HG02798 (cell line): ENCODE measurements at regions not wholly inside any gene's neighbourhood (a gene's known extent, or its start where the extent isn't known, plus 50 kb on each side); places are given as distances from the start of the nearest gene placed in this dataset.

Experiments used
- ATAC-seq: cut with Tn5 transposase; IDR thresholded peaks from one replicate; pipeline ENCODE4 v1.9.1; 2021; ENCODE audit warnings: mild to moderate bottlenecking; ENCODE audit not compliant: unreplicated experiment, poor library complexity

DNA sequence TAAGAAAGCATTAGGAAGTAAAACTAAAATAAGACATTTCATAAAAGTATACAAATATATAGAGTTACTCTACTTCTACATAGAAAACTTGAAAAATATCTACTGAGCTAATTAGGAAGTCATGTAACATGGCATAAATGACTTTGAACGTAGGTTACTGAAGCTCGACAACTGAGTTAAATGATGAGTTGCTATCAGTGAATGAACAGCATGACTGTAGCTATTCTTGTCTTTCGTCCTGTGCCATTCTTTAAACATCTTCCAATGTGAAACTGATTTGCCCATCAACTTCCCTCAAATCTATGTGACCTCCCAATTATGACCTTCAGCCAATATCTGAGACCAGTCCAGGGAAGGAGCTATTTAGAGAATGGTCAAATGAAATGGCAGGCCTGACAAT is 113.5 kb upstream of the NEBL start:
- ATAC-seq: no peak

DNA sequence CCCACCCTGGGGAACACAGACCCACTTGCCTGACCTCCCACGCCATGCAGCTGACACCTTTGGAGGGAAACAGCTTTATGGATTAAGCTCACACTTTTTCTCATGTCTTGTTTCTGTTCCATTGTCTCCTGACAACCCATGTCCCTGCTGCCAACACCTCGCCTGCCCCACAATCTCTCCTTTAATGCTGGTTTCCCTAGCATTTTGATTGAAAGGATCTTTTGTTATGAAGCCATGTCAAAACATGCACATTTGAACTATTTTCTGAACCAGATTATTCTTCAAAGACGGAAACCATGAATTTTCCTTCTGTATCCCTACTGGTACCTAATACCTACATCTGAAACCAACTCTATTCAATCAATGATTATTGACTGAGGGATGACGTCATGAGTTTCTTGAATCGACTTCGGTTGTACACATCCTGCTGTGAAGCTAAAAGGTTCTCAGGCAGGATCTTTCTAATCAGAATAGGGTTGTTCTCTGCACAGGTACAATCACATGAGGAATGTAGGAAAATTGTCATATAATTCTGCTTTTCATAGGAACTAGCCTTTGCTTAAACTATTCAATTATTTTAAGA is 106.2 kb upstream of the NEBL start:
- ATAC-seq: no peak

DNA sequence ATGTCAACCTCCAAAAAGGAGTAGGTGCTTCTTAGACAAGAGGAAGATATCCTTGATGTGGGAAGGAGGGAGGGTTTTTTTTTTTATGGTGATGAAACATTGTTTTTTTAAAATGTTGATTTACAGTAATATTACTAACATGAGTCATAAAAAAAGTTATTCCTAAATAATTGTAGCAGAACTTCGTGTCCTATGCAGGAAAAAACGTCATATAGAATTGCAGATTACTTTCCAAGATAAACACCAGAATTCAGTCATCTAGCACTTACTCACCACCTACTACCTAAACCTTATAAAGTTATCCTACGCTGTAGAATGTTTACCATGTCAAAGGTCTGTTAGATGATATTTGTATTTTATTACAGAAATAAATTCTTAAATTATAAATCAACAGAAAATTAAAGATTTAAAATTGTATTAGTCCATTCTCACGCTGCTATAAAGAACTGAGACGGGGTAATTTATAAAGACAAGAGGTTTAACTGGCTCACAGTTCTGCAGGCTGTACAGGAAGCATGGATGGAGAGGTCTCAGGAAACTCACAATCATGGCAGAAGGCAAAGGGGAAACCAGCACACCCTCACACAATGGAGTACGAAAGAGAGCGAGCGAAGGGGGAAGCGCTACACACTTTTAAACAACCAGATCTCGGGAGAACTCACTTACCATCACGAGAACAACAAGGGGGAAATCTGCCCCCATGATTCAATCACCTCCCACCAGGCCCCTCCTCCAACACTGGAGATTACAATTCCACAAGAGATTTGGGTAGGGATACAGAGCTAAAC is 105.2 kb upstream of the NEBL start:
- no peak for ATAC-seq

DNA sequence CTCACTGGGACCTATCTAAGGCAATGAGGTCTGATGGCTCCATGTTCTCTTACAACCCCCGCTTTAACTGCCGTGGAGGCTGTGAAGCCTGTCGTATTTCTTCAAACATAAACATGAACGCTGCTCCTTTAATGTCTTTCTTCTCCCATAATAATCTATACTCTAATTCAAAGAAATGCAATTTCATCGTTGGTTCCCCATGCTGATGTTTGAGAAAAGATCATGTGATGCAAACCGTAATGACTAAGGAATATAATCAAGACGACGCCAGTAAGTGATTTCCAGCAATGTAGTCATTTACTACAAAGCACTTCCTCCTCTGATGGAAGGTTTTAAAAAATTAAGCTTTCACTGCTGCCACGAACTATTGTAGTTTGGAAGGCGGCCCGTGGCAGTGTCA is 102.6 kb upstream of the NEBL start:
- no peak for ATAC-seq

DNA sequence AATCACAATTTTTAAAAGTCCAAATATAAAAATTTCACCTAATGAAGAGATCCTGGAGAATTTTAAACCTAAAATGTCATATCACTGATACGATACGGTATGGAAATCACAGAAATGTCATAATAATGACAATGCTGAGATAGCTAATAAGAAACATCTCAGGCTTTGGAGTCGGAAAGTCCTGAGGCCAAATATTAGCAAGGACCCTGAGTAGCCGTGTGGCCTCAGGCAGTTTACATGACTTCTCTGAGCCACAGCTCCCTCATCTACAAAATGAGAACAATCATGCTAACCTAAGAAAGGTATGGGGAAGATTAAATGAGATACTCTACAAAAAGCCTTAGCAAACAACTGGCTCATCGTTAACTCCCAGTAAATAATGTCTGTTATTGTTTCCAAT is 100.9 kb upstream of the NEBL start:
- no peak for ATAC-seq

DNA sequence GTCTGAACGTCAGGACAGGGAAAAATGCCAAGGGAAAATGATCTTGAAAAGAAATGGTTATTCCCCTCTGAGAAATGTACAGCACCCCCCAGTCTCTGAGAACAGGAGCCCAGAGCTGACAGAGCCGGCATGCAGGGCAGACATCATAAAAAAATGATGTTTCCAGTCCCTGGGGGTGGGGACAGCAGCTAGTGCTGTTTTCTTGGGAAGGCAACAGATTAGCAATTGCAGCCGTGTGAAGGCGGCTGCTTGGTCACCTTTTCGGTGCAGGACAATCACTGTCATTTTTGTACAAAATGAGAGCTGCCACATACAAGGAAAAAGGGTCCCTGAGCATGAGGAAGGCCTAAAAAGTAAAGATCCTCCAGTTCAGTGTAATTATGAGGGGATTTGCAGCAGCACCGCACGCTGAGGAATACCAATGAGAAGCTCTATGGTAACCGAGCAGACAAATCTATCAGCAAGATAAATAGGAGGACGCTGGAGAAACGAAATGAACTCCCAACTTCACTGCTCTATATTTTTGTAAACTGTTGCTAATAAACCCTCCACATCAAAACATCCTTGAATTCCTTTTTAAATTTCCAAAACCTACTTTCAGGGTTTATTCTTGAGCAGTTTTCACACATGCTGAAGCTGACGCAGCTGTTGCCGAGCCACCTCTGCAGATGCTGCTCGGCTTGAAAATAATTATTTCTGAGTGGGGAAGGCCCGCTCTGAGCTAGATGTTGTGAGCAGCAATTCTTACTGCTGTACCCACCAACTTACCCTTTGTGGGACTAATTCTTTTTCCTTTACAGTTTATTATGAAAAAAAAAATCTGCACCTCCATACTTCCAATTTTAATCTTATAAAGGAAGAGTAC is 98.2 kb upstream of the NEBL start:
- ATAC-seq: no peak

DNA sequence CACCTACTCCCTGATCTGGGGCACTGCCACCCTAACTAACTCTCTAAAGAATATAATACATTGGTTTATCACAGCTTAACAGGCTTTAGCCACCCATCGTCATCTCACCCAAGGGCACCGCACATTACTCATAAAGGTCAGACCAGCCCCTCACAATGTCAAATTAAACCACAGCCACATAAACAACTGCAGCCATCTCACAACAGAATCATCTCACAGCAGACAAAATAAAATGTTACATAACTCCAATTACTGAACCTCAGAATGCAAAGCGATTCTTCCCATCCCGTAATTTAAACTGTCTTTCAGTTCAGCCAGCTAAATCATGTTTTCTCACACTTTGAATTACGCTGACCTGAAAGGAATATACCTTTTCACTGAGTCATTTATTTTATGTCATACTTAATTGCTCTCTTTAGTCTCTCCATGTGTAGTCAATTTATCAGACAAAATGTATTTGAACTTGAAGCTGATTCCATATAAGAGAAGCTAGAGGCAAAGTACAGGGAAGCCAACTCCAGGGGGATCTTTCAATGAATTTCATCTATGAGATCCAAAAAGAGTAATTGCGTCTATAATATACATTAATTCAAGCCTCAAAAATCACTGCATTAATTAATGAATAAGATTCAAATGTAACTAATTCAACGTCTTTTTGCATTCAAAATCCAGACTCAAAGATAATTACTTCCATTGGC is 96.9 kb upstream of the NEBL start:
- ATAC-seq: no peak

DNA sequence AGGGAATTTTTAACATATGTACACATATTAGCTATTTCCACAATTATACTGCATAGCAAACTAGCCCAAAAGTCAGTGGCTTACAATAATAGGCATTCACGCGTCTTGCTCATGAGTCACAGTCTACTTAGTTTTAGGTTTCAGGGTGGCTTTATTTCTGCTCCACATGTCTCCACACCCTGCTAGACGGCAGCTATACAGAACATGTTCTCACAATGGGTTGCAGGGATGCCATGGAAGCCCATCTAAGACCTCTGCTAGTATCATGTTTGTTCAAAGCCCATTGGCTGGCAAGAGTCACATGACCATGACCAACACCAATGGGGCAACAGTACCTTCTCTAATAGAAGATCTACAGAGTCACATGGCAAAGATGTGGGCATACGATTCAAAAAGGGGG is 96.3 kb upstream of the NEBL start:
- no peak for ATAC-seq

DNA sequence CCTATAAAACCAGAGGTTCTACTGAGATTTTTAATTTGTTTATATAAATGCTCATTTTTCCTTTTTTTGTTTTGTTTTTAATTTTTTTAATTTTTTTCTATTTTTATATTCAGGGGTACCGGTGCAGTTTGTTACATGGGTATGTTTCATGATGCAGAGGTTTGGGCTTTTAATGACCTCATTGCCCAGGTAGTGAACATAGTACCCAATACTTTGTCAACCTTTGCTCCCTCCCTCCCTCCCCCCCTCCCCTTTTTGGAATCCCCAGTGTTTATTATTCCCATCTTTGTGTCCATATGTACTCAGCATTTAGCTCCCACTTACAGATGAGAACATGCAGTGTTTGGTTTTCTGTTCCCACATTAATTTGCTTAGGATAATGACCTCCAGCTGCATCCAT is 94.4 kb upstream of the NEBL start:
- ATAC-seq: no peak

DNA sequence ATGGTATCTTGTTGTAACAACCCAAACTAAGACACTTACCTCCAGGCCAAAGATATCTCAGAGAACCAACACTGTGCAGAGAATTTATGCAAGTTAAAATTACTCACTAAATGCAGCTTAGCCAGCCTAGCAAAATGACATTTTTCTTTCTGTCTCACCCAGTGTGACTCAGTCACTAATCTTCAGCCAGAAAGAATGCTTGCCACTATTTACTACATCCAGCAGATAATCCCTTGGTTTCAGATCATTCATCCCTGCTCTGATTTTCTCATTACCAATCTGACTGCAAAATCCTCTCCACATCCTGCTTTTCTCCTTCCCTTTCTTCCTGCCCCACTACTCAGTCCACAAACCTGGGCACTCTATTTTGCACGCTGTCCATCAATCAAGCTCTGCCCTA is 93.5 kb upstream of the NEBL start:
- ATAC-seq: no peak

DNA sequence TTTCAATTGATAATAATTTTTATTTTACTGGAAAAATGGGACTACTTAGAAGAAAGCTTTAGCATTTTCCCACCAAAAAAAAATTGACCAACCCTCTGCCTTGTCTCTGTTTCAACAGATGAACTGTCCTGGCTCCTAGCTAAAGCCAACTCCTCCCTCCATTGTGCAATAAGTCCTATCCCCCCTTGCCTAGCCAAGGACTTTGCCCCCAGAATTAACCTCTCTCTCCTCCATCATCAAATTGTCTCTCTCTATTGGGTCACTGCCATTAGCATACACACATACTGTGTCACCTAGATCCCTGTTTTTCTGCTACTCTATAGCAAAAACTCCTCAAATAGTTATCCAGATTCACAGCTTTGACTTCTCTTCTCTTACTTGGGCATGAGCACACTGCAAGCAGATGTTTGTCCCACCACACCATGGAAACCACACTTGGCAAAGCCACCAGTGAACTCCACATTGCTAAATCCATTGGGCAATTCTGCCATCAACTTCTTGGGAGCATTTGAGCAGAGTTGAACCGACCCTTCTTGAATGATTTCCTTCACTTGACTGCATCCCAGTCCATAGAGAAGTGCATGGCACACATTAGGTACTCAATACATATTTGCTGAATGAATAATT is 91.4 kb upstream of the NEBL start:
- no peak for ATAC-seq

DNA sequence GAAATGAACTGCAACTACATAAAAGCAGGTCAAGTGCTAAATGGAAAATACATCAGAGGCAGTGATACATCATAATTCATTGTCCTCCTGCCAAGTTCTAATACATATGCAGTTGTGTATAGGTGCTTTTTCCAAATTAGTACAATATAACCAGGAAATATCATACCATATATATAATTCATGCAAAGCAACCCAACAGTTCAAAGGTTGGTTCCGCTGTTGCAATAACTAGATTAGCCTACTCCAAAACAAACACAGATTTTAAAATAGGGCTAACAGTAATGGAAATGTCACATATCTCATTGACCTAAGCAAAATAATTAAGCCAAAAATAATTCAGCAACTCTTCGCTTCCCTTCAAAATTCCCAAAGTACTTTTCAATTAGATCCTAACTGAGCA is 88.9 kb upstream of the NEBL start:
- ATAC-seq: no peak

DNA sequence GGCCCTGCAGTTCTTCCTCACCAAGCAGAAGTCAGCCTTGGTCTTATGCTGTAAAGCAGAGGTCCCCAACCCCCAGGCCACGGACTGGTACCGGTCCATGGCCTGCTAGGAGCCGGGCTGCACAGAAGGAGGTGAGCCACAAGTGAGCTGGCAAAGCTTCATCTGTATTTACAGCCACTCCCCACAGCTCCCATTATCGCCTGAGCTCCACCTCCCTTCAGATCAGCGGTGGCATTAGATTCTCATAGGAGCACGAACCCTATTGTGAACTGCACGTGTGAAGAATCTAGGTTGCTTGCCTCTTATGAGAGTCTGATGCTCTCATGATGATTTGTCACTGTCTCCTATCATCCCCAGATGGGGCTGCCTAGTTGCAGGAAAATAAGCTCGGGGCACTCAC is 87.6 kb upstream of the NEBL start:
- no peak for ATAC-seq

DNA sequence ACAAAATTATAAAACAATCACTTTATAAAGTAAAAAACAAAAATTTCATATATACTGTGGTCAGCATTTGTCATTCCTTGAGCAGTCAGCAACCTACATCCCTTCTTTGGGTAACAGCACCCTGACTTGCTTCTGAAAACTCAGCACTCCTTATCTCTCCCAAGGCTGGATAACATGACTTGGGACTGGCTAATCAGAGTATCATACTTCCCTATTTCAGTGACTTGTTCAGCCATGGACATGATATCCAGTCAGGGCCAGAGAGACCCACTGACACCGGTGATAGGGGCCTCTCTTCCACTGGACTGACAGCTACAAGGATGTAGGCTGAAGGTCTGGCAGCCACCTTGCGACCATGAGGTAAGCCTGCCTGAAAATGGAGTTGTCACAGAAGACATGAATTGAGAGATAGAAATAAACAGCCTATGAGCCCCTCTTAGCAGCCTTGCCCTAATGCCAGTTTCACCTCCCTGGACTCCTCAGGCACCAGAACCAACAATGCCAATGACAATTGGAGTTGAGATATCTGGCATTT is 84.4 kb upstream of the NEBL start:
- ATAC-seq: no peak

DNA sequence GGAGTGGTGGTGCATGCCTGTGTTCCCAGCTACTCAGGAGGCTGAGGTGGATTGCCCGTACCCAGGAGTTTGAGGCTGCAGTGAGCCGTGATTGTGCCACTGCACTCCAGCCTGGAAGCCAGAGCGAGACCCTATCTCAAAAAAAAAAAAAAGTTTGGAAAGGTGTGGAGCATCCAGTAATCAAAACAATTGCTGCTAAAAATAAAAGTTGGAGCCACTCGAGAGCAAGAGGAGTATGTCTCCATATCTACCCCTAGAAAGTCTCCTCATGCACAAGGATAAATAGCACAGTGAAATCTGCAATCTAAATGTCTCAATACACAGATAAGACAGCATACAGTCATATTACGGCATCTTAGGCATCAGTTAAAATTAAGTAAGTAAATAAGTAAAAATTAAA is 81.5 kb upstream of the NEBL start:
- ATAC-seq: no peak

DNA sequence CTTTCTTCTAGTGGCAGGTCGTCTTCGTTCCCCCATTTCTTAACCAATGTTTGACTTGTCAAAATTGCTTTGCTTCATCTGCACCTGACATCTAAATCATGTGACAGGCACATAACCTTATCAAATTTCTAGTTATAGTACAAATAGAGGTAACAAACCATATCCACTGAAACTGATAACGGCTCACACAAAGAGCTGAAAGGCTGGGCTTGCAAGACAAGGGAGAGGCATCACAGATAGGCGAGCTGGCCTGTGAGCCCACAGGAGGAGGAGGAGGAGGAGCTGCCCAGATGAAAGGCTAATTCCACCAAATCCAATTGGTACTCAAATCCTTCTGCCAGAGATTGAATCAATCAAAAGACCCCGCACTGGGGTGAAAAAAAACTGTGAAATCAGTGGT is 80.2 kb upstream of the NEBL start:
- ATAC-seq: no peak

DNA sequence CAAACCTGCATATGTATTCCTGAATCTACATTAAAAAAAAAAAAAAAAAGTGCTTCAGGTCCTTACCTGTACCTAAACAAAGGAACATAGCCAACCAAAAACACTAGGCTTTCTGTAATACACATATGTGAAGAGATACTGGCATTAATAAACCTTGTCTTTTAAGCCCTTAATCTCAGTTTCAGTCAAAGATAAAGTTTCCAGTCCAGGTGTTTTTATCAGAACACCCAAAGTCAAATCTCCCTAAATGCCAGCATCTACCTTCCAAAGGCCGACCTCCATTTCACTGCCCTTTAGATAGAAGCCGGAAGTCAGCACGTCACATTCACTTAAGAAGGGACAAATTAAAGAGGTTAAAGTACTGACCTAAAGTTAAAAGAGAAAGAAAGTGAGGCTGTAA is 79.8 kb upstream of the NEBL start:
- no peak for ATAC-seq

DNA sequence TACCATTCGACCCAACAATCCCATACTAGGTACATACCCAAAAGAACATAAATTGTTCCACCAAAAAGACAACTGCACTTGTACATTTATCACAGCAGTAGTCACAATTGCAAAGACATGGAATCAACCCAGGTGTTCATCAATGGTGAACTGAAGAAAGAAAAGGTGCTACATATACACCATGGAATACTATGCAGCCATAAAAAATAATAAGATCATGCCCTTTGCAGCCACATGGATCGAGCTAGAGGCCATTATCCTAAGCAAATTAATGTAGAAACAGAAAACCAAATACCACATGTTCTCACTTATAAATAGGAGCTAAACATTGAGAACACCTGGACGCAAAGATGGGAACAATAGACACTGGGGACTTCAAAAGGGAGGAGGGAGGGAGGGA is 79.3 kb upstream of the NEBL start:
- ATAC-seq: no peak

DNA sequence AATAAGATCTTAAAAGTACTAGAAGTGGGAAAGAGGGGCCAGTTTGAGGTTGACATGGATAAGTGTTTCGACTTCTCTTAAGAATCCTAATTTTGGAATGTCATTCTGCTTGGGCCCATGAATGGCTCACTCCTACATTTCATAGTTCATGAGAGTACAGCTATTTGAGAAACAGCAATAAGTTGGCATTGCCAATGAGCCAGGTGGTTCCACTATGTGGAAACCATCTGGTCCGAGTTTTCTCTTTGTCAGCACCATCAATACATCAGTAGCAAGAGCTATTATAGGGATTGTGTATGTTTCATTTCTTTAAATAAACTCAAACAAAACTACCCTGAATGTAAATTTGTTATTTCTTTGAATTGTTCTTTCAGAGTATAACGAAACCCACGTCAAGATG is 78.1 kb upstream of the NEBL start:
- no peak for ATAC-seq

DNA sequence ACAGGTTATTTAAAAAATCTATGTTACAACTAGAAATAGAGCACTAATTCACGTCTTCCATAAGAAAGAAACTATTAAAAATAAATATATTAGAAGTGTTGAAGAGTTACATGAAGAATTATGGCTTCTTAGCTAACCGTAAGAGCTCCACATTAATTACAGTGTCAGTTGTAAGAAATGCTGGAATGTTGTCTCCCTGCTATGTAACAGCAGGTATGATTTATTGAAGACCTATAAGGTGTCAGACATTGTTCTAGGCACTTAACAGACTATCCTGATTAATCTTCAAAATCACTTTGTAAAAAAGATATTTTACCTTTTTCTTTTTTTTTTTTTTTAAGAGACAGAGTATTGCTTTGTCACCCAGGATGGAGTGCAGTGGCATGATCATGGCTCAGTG is 75.8 kb upstream of the NEBL start:
- ATAC-seq: no peak
